Kidney epithelial cell (primary cell): ENCODE measurements at regions not wholly inside any gene's neighbourhood (a gene's known extent, or its start where the extent isn't known, plus 50 kb on each side); places are given as distances from the start of the nearest gene placed in this dataset.

ENCODE experiments used
- DNase-seq: peaks from one replicate; pipeline ENCODE4 v3.0.0-alpha.2; 2010; ENCODE audit warnings: low read depth
- H3K27me3 ChIP-seq: 2 replicates; pipeline ENCODE4 v1.6.0; 2011; ENCODE audit warnings: low read length; ENCODE audit not compliant: control insufficient read depth, insufficient read depth
- H3K36me3 ChIP-seq: 2 replicates; pipeline ENCODE4 v1.5.1; 2011; ENCODE audit warnings: low read length; ENCODE audit not compliant: control insufficient read depth, insufficient read depth
- H3K4me3 ChIP-seq: 2 replicates; pipeline ENCODE4 v1.5.1; 2011; ENCODE audit warnings: low read depth, mild to moderate bottlenecking, control low read depth, low read length
- CTCF ChIP-seq: IDR thresholded peaks from 2 replicates; pipeline ENCODE4 v1.5.1; 2011; ENCODE audit warnings: mild to moderate bottlenecking, moderate library complexity, low read length, control low read depth, inconsistent platforms; ENCODE audit not compliant: insufficient read depth, poor library complexity, severe bottlenecking

GRCh38 chr9:90019626-90020025 lies 414.8 kb downstream of the GADD45G start:
- no peak for DNase-seq
- Histone ChIP-seq H3K27me3 (peaks cover 2% of the 10 kb centered on the region), H3K4me3 (no peak overlapping the region), H3K36me3 (no peaks in the 10 kb centered on the region)
- no peak for TF ChIP-seq CTCF

GRCh38 chr9:90020276-90020871 lies 415.6 kb downstream of the GADD45G start:
- no peak for DNase-seq

GRCh38 chr9:90021216-90021906 lies 416.5 kb downstream of the GADD45G start:
- Histone ChIP-seq H3K27me3 (peaks cover 2% of the 10 kb centered on the region), H3K36me3 (no peaks in the 10 kb centered on the region), H3K4me3 (no peak overlapping the region)
- no peak for DNase-seq
- TF ChIP-seq CTCF = no peak

More at GRCh38 chr9:90020276-90020871, 415.6 kb downstream of the GADD45G start:
- Histone ChIP-seq H3K27me3 (peaks cover 2% of the 10 kb centered on the region), H3K4me3 (no peak overlapping the region), H3K36me3 (no peaks in the 10 kb centered on the region)
- TF ChIP-seq CTCF = no peak

- Histone ChIP-seq H3K36me3 (no peaks in the 10 kb centered on the region), H3K27me3 (peaks cover 2% of the 10 kb centered on the region), H3K4me3 (no peak overlapping the region)
- no peak for TF ChIP-seq CTCF
- no peak for DNase-seq
Observed at GRCh38 chr9:90022474-90022873, 417.7 kb downstream of the GADD45G start.

- TF ChIP-seq CTCF = no peak
- Histone ChIP-seq H3K36me3 (no peaks in the 10 kb centered on the region), H3K27me3 (no peaks in the 10 kb centered on the region), H3K4me3 (no peak overlapping the region)
- DNase-seq = no peak
Observed at GRCh38 chr9:90023861-90024260, 419.0 kb downstream of the GADD45G start.

GRCh38 chr9:90024409-90024808 lies 419.6 kb downstream of the GADD45G start:
- no peaks in the 10 kb centered on the region for H3K36me3 ChIP-seq
- no peak overlapping the region for H3K4me3 ChIP-seq
- no peak for TF ChIP-seq CTCF
- no peaks in the 10 kb centered on the region for H3K27me3 ChIP-seq
- no peak for DNase-seq
